ENCODE measurements at regions not wholly inside any gene's neighbourhood (a gene's known extent, or its start where the extent isn't known, plus 50 kb on each side); places are given as distances from the start of the nearest gene placed in this dataset.

DNA sequence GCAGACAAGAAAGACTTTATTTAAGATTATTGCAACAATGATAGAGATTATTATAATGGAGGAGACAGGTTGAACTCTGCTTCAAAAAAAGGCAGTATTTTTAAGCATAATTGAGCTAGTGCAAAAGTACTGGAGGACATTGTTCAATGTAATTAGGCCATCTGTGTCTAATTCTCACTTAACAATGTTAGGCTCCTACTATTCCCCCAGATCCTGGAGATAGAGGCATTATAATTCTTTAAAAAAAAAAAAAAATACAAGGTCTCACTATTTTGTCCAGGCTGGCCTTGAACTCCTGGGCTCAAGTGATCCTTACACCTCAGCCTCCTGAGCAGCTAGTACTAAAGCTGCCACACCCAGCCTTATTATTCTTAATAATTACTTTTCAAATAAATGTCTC, 193.4 kb upstream of the NUDT12 start:
- peaks cover 6% of the 10 kb centered on the region for H3K4me1 ChIP-seq (ENCODE audit: control insufficient read depth, insufficient read depth, low read length)
- Mint-ChIP-seq H3K36me3 (ENCODE audit: low read depth) (no peaks in the 10 kb centered on the region), H3K27ac (no peak overlapping the region)

DNA sequence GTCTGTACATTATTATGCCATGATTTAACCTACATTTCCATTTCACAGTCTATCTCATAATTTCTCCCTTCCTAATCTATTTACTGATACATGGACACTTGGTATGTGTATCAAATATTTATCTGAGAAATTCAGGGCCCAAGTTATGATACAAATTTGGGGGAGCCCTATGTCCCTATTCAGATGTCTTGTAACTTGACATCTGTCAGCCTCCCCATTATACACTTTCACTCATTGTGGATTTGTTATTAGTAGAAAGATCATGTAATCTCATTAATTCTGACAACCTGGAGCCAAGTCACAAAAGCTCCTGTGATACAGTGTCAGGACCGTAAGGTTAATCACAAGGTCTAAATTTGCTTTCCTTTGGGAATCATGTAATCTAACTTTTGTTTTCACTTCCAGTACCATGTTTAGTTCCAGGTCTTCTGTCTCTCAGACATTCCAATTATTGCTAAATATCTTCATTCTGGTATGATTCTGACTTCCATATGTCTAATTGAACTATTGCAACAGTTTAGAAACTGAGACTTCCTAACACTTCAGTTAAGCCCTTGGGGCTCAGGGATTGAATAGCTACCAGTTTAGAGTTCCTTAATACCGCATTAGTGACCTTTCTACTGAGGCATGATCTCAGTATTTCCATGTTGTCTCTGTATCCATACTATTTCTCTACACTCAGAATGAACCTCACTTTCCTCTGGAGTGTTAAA, 182.9 kb upstream of the NUDT12 start:
- no peaks in the 10 kb centered on the region for H3K9me3 Mint-ChIP-seq
- no peaks in the 10 kb centered on the region for H3K27me3 Mint-ChIP-seq (ENCODE audit: insufficient read depth)
- no peaks in the 10 kb centered on the region for H3K36me3 Mint-ChIP-seq (ENCODE audit: low read depth)
- Histone ChIP-seq H3K4me1 (ENCODE audit: control insufficient read depth, insufficient read depth, low read length) (no peaks in the 10 kb centered on the region), H3K27me3 (ENCODE audit: control insufficient read depth, insufficient read depth, low read length, poor library complexity, severe bottlenecking) (no peaks in the 10 kb centered on the region), H3K27ac (ENCODE audit: low read depth, low read length) (no peak overlapping the region), H3K9me3 (ENCODE audit: control insufficient read depth, low read length) (no peaks in the 10 kb centered on the region), H3K36me3 (ENCODE audit: control insufficient read depth, insufficient read depth, low read length) (no peaks in the 10 kb centered on the region), H3K9ac (ENCODE audit: extremely low read depth, low read length, poor library complexity, severe bottlenecking) (no peak overlapping the region), H3K4me3 (ENCODE audit: low read length) (no peak overlapping the region)
- TF ChIP-seq, protein P1, sequence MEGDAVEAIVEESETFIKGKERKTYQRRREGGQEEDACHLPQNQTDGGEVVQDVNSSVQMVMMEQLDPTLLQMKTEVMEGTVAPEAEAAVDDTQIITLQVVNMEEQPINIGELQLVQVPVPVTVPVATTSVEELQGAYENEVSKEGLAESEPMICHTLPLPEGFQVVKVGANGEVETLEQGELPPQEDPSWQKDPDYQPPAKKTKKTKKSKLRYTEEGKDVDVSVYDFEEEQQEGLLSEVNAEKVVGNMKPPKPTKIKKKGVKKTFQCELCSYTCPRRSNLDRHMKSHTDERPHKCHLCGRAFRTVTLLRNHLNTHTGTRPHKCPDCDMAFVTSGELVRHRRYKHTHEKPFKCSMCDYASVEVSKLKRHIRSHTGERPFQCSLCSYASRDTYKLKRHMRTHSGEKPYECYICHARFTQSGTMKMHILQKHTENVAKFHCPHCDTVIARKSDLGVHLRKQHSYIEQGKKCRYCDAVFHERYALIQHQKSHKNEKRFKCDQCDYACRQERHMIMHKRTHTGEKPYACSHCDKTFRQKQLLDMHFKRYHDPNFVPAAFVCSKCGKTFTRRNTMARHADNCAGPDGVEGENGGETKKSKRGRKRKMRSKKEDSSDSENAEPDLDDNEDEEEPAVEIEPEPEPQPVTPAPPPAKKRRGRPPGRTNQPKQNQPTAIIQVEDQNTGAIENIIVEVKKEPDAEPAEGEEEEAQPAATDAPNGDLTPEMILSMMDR (conservative IDR thresholded peaks at IDR 0.05): no peak
- 94 to 97% methylated on average over 2 of the region's 2 CpGs for WGBS, 2 experiments (ENCODE audit: insufficient coverage in 1 of 2, insufficient read length in 1 of 2)
- no peak overlapping the region for H3K27ac Mint-ChIP-seq
- DNase-seq: no peak
- peaks cover 2% of the 10 kb centered on the region for H3K4me1 Mint-ChIP-seq
- H3K4me3 Mint-ChIP-seq: no peak overlapping the region

More for the DNA sequence above, 193.4 kb upstream of the NUDT12 start:
- H3K27me3 ChIP-seq (ENCODE audit: control insufficient read depth, insufficient read depth, low read length, poor library complexity, severe bottlenecking): no peaks in the 10 kb centered on the region
- Mint-ChIP-seq H3K27me3 (ENCODE audit: insufficient read depth) (no peaks in the 10 kb centered on the region), H3K4me1 (peaks cover 21% of the 10 kb centered on the region), H3K9me3 (peaks cover 1% of the 10 kb centered on the region), H3K4me3 (no peak overlapping the region)
- no peak overlapping the region for H3K27ac ChIP-seq (ENCODE audit: low read depth, low read length)
- H3K36me3 ChIP-seq (ENCODE audit: control insufficient read depth, insufficient read depth, low read length): no peaks in the 10 kb centered on the region
- no peaks in the 10 kb centered on the region for H3K9me3 ChIP-seq (ENCODE audit: control insufficient read depth, low read length)
- no peak overlapping the region for H3K4me3 ChIP-seq (ENCODE audit: low read length)
- H3K9ac ChIP-seq (ENCODE audit: extremely low read depth, low read length, poor library complexity, severe bottlenecking): no peak overlapping the region
- DNase-seq: no peak
- TF ChIP-seq, protein P1 (conservative IDR thresholded peaks at IDR 0.05): no peak

DNA sequence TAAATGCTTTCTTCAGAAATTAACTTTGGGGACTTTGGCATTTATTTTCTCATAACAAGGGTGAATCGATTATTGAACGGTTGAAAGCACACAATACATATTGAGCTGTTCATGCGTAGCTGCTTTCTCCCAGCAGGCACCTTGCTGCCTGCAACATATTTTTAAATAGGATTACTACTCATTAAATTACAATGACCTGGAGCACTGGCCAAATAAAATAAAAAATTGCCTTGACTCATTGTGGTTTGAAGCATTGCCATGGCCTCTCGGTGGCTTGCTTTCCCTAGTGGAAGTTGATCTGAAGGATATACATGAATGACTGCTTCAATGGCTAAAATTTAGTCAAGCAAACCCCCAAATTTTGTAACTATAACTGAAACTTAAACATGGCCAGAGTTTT, 181.6 kb upstream of the NUDT12 start:
- H3K36me3 Mint-ChIP-seq (ENCODE audit: low read depth): no peaks in the 10 kb centered on the region
- 92 to 100% methylated on average over 3 to 4 of the region's 4 CpGs for WGBS, 2 experiments (ENCODE audit: insufficient coverage in 1 of 2, insufficient read length in 1 of 2)

More for the DNA sequence above, 181.6 kb upstream of the NUDT12 start:
- Mint-ChIP-seq H3K4me1 (peaks cover 2% of the 10 kb centered on the region), H3K27ac (no peak overlapping the region), H3K9me3 (no peaks in the 10 kb centered on the region), H3K27me3 (ENCODE audit: insufficient read depth) (no peaks in the 10 kb centered on the region), H3K4me3 (no peak overlapping the region)
- no peaks in the 10 kb centered on the region for H3K27me3 ChIP-seq (ENCODE audit: control insufficient read depth, insufficient read depth, low read length, poor library complexity, severe bottlenecking)
- H3K27ac ChIP-seq (ENCODE audit: low read depth, low read length): no peak overlapping the region
- H3K9me3 ChIP-seq (ENCODE audit: control insufficient read depth, low read length): no peaks in the 10 kb centered on the region
- H3K4me3 ChIP-seq (ENCODE audit: low read length): no peak overlapping the region
- H3K36me3 ChIP-seq (ENCODE audit: control insufficient read depth, insufficient read depth, low read length): no peaks in the 10 kb centered on the region
- TF ChIP-seq, protein P1 (conservative IDR thresholded peaks at IDR 0.05): no peak
- no peak for DNase-seq
- H3K9ac ChIP-seq (ENCODE audit: extremely low read depth, low read length, poor library complexity, severe bottlenecking): no peak overlapping the region
- no peaks in the 10 kb centered on the region for H3K4me1 ChIP-seq (ENCODE audit: control insufficient read depth, insufficient read depth, low read length)

All from endodermal cell (in vitro differentiated cells).